ENCODE measurements at regions not wholly inside any gene's neighbourhood (a gene's known extent, or its start where the extent isn't known, plus 50 kb on each side); places are given as distances from the start of the nearest gene placed in this dataset.

- no peak for TF ChIP-seq BRF2 (CRISPR knock-in tag; IDR thresholded peaks at IDR 0.05)
- TF ChIP-seq CEBPZ (IDR thresholded peaks at IDR 0.05; ENCODE audit: low read length) = no peak
Observed at GRCh38 chr13:19362946-19363510, 181.4 kb upstream of the TUBA3C start.
